T-helper 17 cell (primary cell): ENCODE measurements at regions not wholly inside any gene's neighbourhood (a gene's known extent, or its start where the extent isn't known, plus 50 kb on each side); places are given as distances from the start of the nearest gene placed in this dataset.

ENCODE experiments used
- ATAC-seq: fragments of 150-1000 bp; cut with Tn5 transposase; 2 replicates; pipeline ENCODE4 v1.10.0; 2021; ENCODE audit warnings: mild to moderate bottlenecking, moderate library complexity
- DNase-seq, 3 donors: peaks; one replicate each; pipeline versions ENCODE4 v3.0.0 to v3.0.0-alpha.2; 2020 to 2021
- H3K9me3 ChIP-seq: one replicate; pipeline ENCODE4 v1.7.0; 2013; ENCODE audit warnings: low read length, mild to moderate bottlenecking; ENCODE audit not compliant: control insufficient read depth, poor library complexity, severe bottlenecking
- H3K27ac Mint-ChIP-seq: one replicate; pipeline ENCODE4 v1.8.0; 2022; ENCODE audit warnings: mild to moderate bottlenecking, moderate library complexity, mixed read lengths
- H3K27me3 Mint-ChIP-seq: one replicate; pipeline ENCODE4 v1.8.0; 2022; ENCODE audit warnings: mixed read lengths
- H3K36me3 Mint-ChIP-seq: one replicate; pipeline ENCODE4 v1.8.0; 2022; ENCODE audit warnings: low read depth, mixed read lengths
- H3K4me1 Mint-ChIP-seq: one replicate; pipeline ENCODE4 v1.8.0; 2022; ENCODE audit warnings: mild to moderate bottlenecking, mixed read lengths
- H3K4me3 Mint-ChIP-seq: one replicate; pipeline ENCODE4 v1.8.0; 2022; ENCODE audit warnings: mild to moderate bottlenecking, moderate library complexity, mixed read lengths

- no peaks in the 10 kb centered on the region for H3K36me3 Mint-ChIP-seq
- no peaks in the 10 kb centered on the region for H3K4me1 Mint-ChIP-seq
- no peak overlapping the region for H3K27ac Mint-ChIP-seq
- DNase-seq (no peak), ATAC-seq (no peak)
- H3K9me3 ChIP-seq: no peaks in the 10 kb centered on the region
- H3K4me3 Mint-ChIP-seq: no peak overlapping the region
- no peaks in the 10 kb centered on the region for H3K27me3 Mint-ChIP-seq
These were observed 325.1 kb downstream of the FRK start for GRCh38 chr6:115735610-115736009.

DNA sequence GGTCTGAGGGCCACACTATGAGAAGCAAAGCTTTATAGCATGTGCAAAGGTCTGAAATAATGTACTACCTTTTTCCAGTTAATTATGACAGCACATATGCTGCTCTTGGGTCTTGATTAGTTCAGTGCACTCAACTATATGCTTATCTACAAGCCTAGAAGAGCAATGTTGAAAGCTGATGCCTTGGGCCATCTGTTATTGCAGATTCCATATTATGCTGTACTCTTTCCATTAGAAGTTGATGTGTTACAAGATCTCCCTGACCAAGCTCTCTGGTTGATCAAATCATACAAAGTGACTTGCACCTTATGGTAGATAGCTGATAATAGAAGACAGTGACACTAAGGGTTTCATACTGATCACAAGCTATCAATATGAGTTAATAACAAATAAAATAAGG is 327.3 kb downstream of the FRK start:
- Mint-ChIP-seq H3K4me3 (no peak overlapping the region), H3K27me3 (no peaks in the 10 kb centered on the region), H3K36me3 (no peaks in the 10 kb centered on the region), H3K4me1 (no peaks in the 10 kb centered on the region), H3K27ac (no peak overlapping the region)
- no peaks in the 10 kb centered on the region for H3K9me3 ChIP-seq
- ATAC-seq (no peak), DNase-seq (no peak)

- ATAC-seq (no peak), DNase-seq (no peak)
- no peak overlapping the region for H3K27ac Mint-ChIP-seq
- no peaks in the 10 kb centered on the region for H3K4me1 Mint-ChIP-seq
- no peaks in the 10 kb centered on the region for H3K36me3 Mint-ChIP-seq
- H3K4me3 Mint-ChIP-seq: no peak overlapping the region
- H3K9me3 ChIP-seq: no peaks in the 10 kb centered on the region
- H3K27me3 Mint-ChIP-seq: no peaks in the 10 kb centered on the region
These were observed 331.7 kb downstream of the FRK start for GRCh38 chr6:115729036-115729435.

GRCh38 chr6:115728171-115728570 is 332.5 kb downstream of the FRK start:
- no peak for ATAC-seq
- H3K27ac Mint-ChIP-seq: no peak overlapping the region
- H3K4me1 Mint-ChIP-seq: no peaks in the 10 kb centered on the region
- H3K27me3 Mint-ChIP-seq: no peaks in the 10 kb centered on the region
- no peaks in the 10 kb centered on the region for H3K36me3 Mint-ChIP-seq
- H3K4me3 Mint-ChIP-seq: no peak overlapping the region
- H3K9me3 ChIP-seq: no peaks in the 10 kb centered on the region
- no peak for DNase-seq

- Mint-ChIP-seq H3K36me3 (no peaks in the 10 kb centered on the region), H3K4me1 (no peaks in the 10 kb centered on the region), H3K27me3 (no peaks in the 10 kb centered on the region), H3K27ac (no peak overlapping the region), H3K4me3 (no peak overlapping the region)
- no peak for ATAC-seq
- no peaks in the 10 kb centered on the region for H3K9me3 ChIP-seq
- DNase-seq: no peak
These were observed 339.1 kb downstream of the FRK start for GRCh38 chr6:115721564-115721963.

DNA sequence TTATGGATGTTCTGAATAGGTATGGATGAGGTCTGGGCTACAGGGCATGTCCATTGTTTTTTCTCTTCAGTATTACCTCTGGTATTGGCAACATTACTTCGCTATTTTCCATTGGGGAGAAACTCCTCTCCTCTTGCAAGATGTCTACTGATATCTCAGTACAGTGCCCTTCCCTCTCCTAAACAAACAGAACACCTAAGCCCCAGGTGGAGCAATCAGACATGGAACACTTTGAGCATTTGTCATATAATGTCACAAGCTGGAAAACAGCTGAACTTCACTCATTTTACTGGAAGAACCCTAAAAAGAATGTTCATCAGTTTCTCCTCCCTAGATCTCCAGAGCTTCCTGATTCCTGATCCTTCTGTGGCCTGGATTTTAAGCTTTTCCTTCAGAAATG is 339.8 kb downstream of the FRK start:
- ATAC-seq: no peak
- Mint-ChIP-seq H3K36me3 (no peaks in the 10 kb centered on the region), H3K27ac (no peak overlapping the region), H3K4me3 (no peak overlapping the region), H3K27me3 (no peaks in the 10 kb centered on the region), H3K4me1 (no peaks in the 10 kb centered on the region)
- H3K9me3 ChIP-seq: no peaks in the 10 kb centered on the region
- no peak for DNase-seq

GRCh38 chr6:115717472-115717871 is 343.2 kb downstream of the FRK start:
- Mint-ChIP-seq H3K36me3 (no peaks in the 10 kb centered on the region), H3K27ac (no peak overlapping the region), H3K27me3 (no peaks in the 10 kb centered on the region), H3K4me3 (no peak overlapping the region), H3K4me1 (no peaks in the 10 kb centered on the region)
- no peaks in the 10 kb centered on the region for H3K9me3 ChIP-seq
- DNase-seq (no peak), ATAC-seq (no peak)

DNA sequence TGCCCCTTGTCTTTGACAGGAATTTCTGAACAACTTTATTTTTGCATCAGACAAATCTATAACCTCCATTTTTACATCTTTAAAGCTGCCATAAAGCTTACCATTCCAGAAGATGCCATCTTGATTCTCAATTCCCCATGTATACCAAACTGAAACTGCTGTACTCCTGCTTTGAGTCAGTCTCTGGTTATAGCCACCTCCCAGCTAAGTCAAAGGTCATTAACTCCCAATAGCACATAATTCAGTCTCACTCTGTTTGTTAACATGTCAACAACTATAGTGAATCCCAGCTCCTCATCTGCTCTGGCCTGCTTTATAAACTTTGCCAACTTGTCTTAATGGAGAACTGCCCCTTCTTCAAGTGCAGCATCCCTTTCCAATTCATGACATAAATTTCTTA is 343.6 kb downstream of the FRK start:
- H3K9me3 ChIP-seq: no peaks in the 10 kb centered on the region
- no peak overlapping the region for H3K27ac Mint-ChIP-seq
- ATAC-seq: no peak
- no peak overlapping the region for H3K4me3 Mint-ChIP-seq
- no peaks in the 10 kb centered on the region for H3K27me3 Mint-ChIP-seq
- H3K4me1 Mint-ChIP-seq: no peaks in the 10 kb centered on the region
- H3K36me3 Mint-ChIP-seq: no peaks in the 10 kb centered on the region
- no peak for DNase-seq

- no peaks in the 10 kb centered on the region for H3K36me3 Mint-ChIP-seq
- no peak overlapping the region for H3K4me3 Mint-ChIP-seq
- ATAC-seq: no peak
- no peak overlapping the region for H3K27ac Mint-ChIP-seq
- no peak for DNase-seq
- H3K9me3 ChIP-seq: no peaks in the 10 kb centered on the region
- no peaks in the 10 kb centered on the region for H3K27me3 Mint-ChIP-seq
- no peaks in the 10 kb centered on the region for H3K4me1 Mint-ChIP-seq
These were observed 348.3 kb downstream of the FRK start for GRCh38 chr6:115712291-115712961.

- Mint-ChIP-seq H3K4me1 (no peaks in the 10 kb centered on the region), H3K27me3 (no peaks in the 10 kb centered on the region), H3K4me3 (no peak overlapping the region), H3K36me3 (no peaks in the 10 kb centered on the region), H3K27ac (no peak overlapping the region)
- DNase-seq (no peak), ATAC-seq (no peak)
- no peaks in the 10 kb centered on the region for H3K9me3 ChIP-seq
These were observed 351.8 kb downstream of the FRK start for GRCh38 chr6:115708850-115709249.

DNA sequence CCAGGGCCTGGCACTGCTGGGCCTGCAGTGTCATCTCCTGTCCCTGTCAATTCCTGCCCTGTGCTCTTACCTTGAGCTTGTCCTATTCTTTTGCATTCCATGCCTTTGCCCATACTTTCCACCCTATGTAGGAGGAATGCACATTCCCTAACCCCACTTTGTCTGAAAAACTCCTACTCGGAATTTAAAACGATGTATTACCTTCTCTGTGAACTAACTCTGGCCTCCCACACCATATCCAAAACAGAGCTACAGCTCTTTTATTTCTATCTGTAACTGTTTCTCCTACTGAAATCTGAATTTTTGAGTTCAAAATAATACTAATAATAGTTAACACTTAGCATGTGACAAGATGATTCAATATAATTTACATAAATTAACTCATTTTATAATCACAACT is 353.7 kb downstream of the FRK start:
- no peaks in the 10 kb centered on the region for H3K4me1 Mint-ChIP-seq
- H3K27ac Mint-ChIP-seq: no peak overlapping the region
- no peak for DNase-seq
- no peaks in the 10 kb centered on the region for H3K9me3 ChIP-seq
- H3K4me3 Mint-ChIP-seq: no peak overlapping the region
- no peaks in the 10 kb centered on the region for H3K27me3 Mint-ChIP-seq
- ATAC-seq: no peak
- no peaks in the 10 kb centered on the region for H3K36me3 Mint-ChIP-seq

- DNase-seq (no peak), ATAC-seq (no peak)
- no peaks in the 10 kb centered on the region for H3K9me3 ChIP-seq
- no peak overlapping the region for H3K4me3 Mint-ChIP-seq
- no peaks in the 10 kb centered on the region for H3K36me3 Mint-ChIP-seq
- no peaks in the 10 kb centered on the region for H3K4me1 Mint-ChIP-seq
- no peak overlapping the region for H3K27ac Mint-ChIP-seq
- H3K27me3 Mint-ChIP-seq: no peaks in the 10 kb centered on the region
These were observed 354.4 kb downstream of the FRK start for GRCh38 chr6:115706324-115706723.

DNA sequence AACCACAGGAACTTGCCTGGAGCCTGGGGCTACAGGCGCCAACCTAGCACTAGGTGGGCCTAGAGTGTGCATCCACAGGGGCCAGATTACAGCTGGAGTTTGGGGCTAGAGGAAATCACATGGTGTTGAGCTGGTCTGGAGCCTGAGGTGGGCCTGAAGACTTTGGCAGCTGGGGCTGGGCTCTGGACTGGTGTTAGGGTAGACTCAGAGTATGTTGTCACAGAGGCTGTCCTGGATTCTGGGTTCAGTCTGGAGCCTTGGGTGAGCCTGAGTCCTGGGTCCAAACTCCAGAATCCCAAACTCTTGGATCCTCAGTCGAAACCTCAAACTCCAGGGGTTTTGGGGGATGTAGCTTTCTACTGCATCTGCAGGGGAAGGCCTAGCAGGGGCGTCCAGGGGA is 356.7 kb downstream of the FRK start:
- ATAC-seq: no peak
- Mint-ChIP-seq H3K36me3 (no peaks in the 10 kb centered on the region), H3K4me1 (no peaks in the 10 kb centered on the region), H3K4me3 (no peak overlapping the region), H3K27ac (no peak overlapping the region), H3K27me3 (no peaks in the 10 kb centered on the region)
- DNase-seq: no peak
- no peaks in the 10 kb centered on the region for H3K9me3 ChIP-seq

GRCh38 chr6:115691433-115691832 is 369.3 kb downstream of the FRK start:
- no peak overlapping the region for H3K27ac Mint-ChIP-seq
- H3K36me3 Mint-ChIP-seq: no peaks in the 10 kb centered on the region
- DNase-seq: no peak
- H3K27me3 Mint-ChIP-seq: no peaks in the 10 kb centered on the region
- ATAC-seq: no peak
- no peak overlapping the region for H3K4me3 Mint-ChIP-seq
- H3K9me3 ChIP-seq: no peaks in the 10 kb centered on the region
- no peaks in the 10 kb centered on the region for H3K4me1 Mint-ChIP-seq
